ENCODE measurements at regions not wholly inside any gene's neighbourhood (a gene's known extent, or its start where the extent isn't known, plus 50 kb on each side); places are given as distances from the start of the nearest gene placed in this dataset.

GRCh38 chr4:110867251-110867960 is 244.5 kb upstream of the PITX2 start:
- no CpG with 5 or more reads among the region's 3 CpGs for WGBS, 2 experiments (ENCODE audit: extremely low coverage in 2 of 2, insufficient read length in 1 of 2)

More at GRCh38 chr4:110867251-110867960, 244.5 kb upstream of the PITX2 start:
- H3K36me3 ChIP-seq (ENCODE audit: control insufficient read depth, insufficient read depth, low read length): no peaks in the 10 kb centered on the region
- H4K20me1 ChIP-seq (ENCODE audit: insufficient read depth, low read length): no peaks in the 10 kb centered on the region
- H3K56ac ChIP-seq (ENCODE audit: extremely low read depth, insufficient read depth, low read length): no peak overlapping the region
- no peak overlapping the region for H3K4me2 ChIP-seq (ENCODE audit: low read depth, low read length)
- H2AK5ac ChIP-seq (ENCODE audit: low read depth, low read length): no peak overlapping the region
- no peak overlapping the region for H2BK15ac ChIP-seq (ENCODE audit: low read depth, low read length)
- in situ Hi-C loops (cut with MboI; ENCODE audit: low sequenced_read_pairs) (no loop called here), intact Hi-C loops (cut with micrococcal nuclease) (loop anchor here (10.0 kb wide), 1 partner anchor 767 kb away; no protein-coding TSS in a partner anchor), dilution Hi-C loops (cut with HindIII; ENCODE audit: low sequenced_read_pairs, unreplicated experiment) (no loop called here)
- H2BK20ac ChIP-seq (ENCODE audit: low read depth, low read length): no peak overlapping the region
- H3K4ac ChIP-seq (ENCODE audit: low read depth, low read length): no peak overlapping the region
- no peak overlapping the region; the same call in 1 of the 2 replicates for H4K5ac ChIP-seq (ENCODE audit: low read depth, low read length)
- TF ChIP-seq USF2 (IDR thresholded peaks at IDR 0.05; ENCODE audit: low read depth, low read length): no peak
- no peak for TF ChIP-seq NFE2L2 (IDR thresholded peaks at IDR 0.05; ENCODE audit: low read depth, low read length)
- no peak for TF ChIP-seq RFX5 (IDR thresholded peaks at IDR 0.05; ENCODE audit: low read depth, low read length)
- no peak for TF ChIP-seq RCOR1 (IDR thresholded peaks at IDR 0.05; ENCODE audit: insufficient replicate concordance, low read length)
- no peak for TF ChIP-seq ELK1 (IDR thresholded peaks at IDR 0.05; ENCODE audit: borderline replicate concordance, low read depth, low read length)
- TF ChIP-seq MAZ (IDR thresholded peaks at IDR 0.05; ENCODE audit: borderline replicate concordance, low read depth, low read length): no peak
- TF ChIP-seq MAFK (IDR thresholded peaks at IDR 0.05; ENCODE audit: low read depth, low read length): no peak
- TF ChIP-seq RAD21 (IDR thresholded peaks at IDR 0.05; ENCODE audit: low read length): no peak
- TF ChIP-seq CEBPB (IDR thresholded peaks at IDR 0.05; ENCODE audit: low read depth, low read length): no peak
- TF ChIP-seq POLR2A (IDR thresholded peaks at IDR 0.05; ENCODE audit: low read depth, low read length): no peak
- TF ChIP-seq FOS (IDR thresholded peaks at IDR 0.05; ENCODE audit: low read depth, low read length): no peak
- TF ChIP-seq SMC3 (IDR thresholded peaks at IDR 0.05; ENCODE audit: low read depth, low read length): no peak
- TF ChIP-seq BHLHE40 (IDR thresholded peaks at IDR 0.05; ENCODE audit: low read depth, low read length): no peak
- TF ChIP-seq MXI1 (IDR thresholded peaks at IDR 0.05; ENCODE audit: borderline replicate concordance, low read depth, low read length): no peak
- TF ChIP-seq CHD1 (IDR thresholded peaks at IDR 0.05; ENCODE audit: low read depth, low read length): no peak
- no peak for TF ChIP-seq CTCF (conservative IDR thresholded peaks at IDR 0.05; ENCODE audit: low read depth, low read length)
- H3K79me1 ChIP-seq (ENCODE audit: low read depth in 1 of 2, low read length in 2 of 2): no peaks in the 10 kb centered on the region
- H3K9ac ChIP-seq (ENCODE audit: low read depth, low read length): no peak overlapping the region
- H3K4me3 ChIP-seq (ENCODE audit: insufficient read depth, low read depth, low read length): no peak overlapping the region
- no peak overlapping the region for H2BK120ac ChIP-seq (ENCODE audit: low read depth, low read length)
- H2AFZ ChIP-seq (replicated peaks; ENCODE audit: low read length, poor library complexity): no peak overlapping the region
- no peak overlapping the region for H4K8ac ChIP-seq (ENCODE audit: low read depth in 2 of 2, low read length in 2 of 2)
- H3K14ac ChIP-seq (replicated peaks; ENCODE audit: low read depth, low read length): no peak overlapping the region
- ChIA-PET CTCF (no interaction called here), POLR2A (ENCODE audit: unreplicated experiment) (no interaction called here)
- peak overlapping the region; percentile 74; the same call in 1 of the 2 replicates for H3K18ac ChIP-seq (ENCODE audit: low read depth, low read length)
- H3K27ac ChIP-seq (ENCODE audit: insufficient read depth, low read length): no peak overlapping the region
- H3K27me3 ChIP-seq (ENCODE audit: control insufficient read depth, insufficient read depth, low read length): no peaks in the 10 kb centered on the region
- peaks cover 2% of the 10 kb centered on the region for H3K4me1 ChIP-seq (ENCODE audit: control insufficient read depth, insufficient read depth, low read length)
- no peaks in the 10 kb centered on the region for H3K9me1 ChIP-seq (ENCODE audit: insufficient read depth, low read length)
- BruUV-seq (replicated peaks): no TSS peak
- ATAC-seq (ENCODE audit: low read depth): 0 out of 2 replicates have a peak, but pooled peaks have one; percentile 18
- no peak overlapping the region for H2AK9ac ChIP-seq (replicated peaks; ENCODE audit: low read depth, low read length, poor library complexity)
- no peak overlapping the region for H2BK5ac ChIP-seq (ENCODE audit: low read depth, low read length, poor library complexity, severe bottlenecking)
- no peak overlapping the region for H4K91ac ChIP-seq (ENCODE audit: insufficient read depth, low read depth, low read length)
- no peak overlapping the region for H3K23ac ChIP-seq (ENCODE audit: low read depth, low read length)
- no peak for DNase-seq
- H3K9me3 ChIP-seq (ENCODE audit: control insufficient read depth, insufficient read depth, low read length): no peaks in the 10 kb centered on the region

All from IMR-90 (cell line).